T-helper 1 cell (primary cell): ENCODE measurements at regions not wholly inside any gene's neighbourhood (a gene's known extent, or its start where the extent isn't known, plus 50 kb on each side); places are given as distances from the start of the nearest gene placed in this dataset.
"Not testable (repeated sequence)": the region's sequence is repeated elsewhere in the genome, so short reads cannot be mapped to it uniquely, and the experiment has no call there.

Experiments used
- DNase-seq, 5 donors: peaks; one replicate each; pipeline ENCODE4 v3.0.0-alpha.2; 2012 to 2020

- no peak for DNase-seq
Observed at GRCh38 chrX:46220822-46221221, 324.4 kb downstream of the ZNF674 start.

DNA sequence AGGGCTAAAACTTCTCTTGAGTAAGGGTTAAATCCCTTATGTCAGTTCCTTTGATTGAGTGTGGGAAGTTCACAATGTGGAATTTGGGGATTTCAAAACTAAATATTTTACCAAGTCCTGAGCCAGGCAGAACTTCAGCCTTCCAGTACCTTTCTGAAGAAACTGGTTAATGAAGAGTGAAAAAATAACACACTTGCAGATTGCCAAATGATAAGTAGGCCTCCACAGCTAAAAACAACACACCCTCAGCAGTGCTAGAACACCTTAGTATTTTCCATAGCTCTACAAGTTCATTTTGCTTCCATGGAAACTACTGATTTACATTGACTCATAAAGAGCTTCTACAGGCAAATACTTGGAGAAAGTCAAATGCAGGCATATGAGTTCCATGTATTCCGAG is 326.8 kb downstream of the ZNF674 start:
- DNase-seq: no peak

- DNase-seq: no peak
Observed at GRCh38 chrX:46216406-46216805, 328.8 kb downstream of the ZNF674 start.

- no peak for DNase-seq
Observed at GRCh38 chrX:46211079-46211478, 334.1 kb downstream of the ZNF674 start.

GRCh38 chrX:46209768-46210167 is 335.5 kb downstream of the ZNF674 start:
- no peak for DNase-seq

- no peak for DNase-seq
Observed at GRCh38 chrX:46209037-46209436, 336.2 kb downstream of the ZNF674 start.

- no peak for DNase-seq
Observed at GRCh38 chrX:46208225-46208854, 336.9 kb downstream of the ZNF674 start.

GRCh38 chrX:46204721-46205422 is 340.3 kb downstream of the ZNF674 start:
- DNase-seq: no peak

GRCh38 chrX:46202733-46203514 is 342.3 kb downstream of the ZNF674 start:
- no peak for DNase-seq

- no peak for DNase-seq
Observed at GRCh38 chrX:46200413-46200812, 344.8 kb downstream of the ZNF674 start.

DNA sequence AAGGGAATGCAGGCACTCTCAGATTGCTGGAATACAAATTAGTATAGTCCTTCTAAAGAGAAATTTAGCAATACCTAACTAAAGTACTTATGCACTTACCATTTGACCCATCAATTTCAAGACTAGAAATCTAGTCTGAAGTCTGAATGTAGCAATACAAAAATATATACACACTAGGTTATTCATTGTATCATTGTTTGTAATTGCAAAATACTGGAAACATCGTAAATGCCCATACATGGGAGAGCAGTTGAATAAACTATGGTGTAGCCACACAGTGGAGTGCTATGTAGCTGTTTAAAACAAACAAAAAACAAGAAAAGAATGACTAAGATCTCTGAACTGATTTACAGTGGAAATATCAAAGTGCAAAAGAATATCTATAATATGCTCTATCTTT is 346.4 kb downstream of the ZNF674 start:
- no peak for DNase-seq

GRCh38 chrX:46186811-46187106 is 358.5 kb downstream of the ZNF674 start:
- DNase-seq: not testable (repeated sequence)

- no peak for DNase-seq
Observed at GRCh38 chrX:46185923-46186810, 359.1 kb downstream of the ZNF674 start.

DNA sequence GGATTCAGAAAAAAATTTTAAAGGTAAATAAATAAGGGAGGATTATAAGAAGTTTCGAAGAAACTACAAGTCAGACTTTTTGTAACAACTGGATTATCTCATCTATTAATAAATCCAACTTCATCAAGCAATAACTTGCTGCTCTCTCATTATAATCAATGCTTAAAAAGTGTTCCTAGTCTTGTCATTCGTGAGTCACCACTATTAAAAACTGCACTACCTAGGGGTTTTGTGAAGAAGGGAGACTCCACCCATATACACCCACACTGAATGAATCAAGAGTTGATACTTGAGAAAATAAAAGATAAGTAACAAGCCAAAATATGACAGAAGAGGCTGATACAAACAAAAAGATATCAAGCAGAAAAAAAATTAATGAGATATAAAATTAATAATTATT is 360.5 kb downstream of the ZNF674 start:
- no peak for DNase-seq

- DNase-seq: peak in 1 of 5 donors; percentile 4
Observed at GRCh38 chrX:46180258-46180687, 364.9 kb downstream of the ZNF674 start.

DNA sequence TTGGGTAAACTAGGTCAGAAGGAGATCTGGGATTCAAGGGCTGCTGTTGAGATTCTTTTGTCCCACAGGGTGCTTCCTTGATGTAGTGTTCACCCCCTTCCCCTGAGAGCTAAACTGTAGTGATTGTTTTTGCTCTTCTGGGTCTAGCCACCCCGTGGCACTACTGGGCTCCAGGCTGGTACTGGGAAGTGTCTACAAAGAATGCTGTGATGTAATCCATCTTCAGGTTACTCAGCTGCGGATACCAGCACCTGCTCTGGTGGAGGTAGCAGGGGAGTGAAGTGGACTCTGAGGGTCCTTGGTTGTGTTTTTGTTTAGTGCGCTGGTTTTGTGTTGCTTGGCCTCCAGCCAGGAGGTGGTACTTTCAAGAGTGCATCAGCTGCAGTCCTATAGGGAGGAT is 365.5 kb downstream of the ZNF674 start:
- DNase-seq: no peak

- DNase-seq: no peak
Observed at GRCh38 chrX:46178763-46179162, 366.5 kb downstream of the ZNF674 start.

DNA sequence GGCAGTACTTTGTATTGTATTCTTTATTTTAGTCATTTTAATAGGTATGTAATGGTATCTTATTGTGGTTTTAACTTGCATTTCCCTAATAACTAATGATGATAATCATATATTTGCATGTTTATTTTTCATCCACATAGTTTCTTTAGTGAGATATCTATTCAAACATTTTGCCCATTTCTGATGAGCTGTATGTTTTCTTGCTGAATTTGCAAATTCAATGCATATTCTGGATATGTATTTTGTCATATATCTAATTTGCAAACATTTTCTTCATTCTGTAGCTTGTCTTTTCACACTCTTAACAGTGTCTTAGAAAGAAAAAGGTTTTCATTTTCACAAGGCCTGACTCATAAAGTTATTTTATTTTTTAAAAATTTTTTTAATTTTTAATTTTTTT is 372.1 kb downstream of the ZNF674 start:
- no peak for DNase-seq

GRCh38 chrX:46171457-46171856 is 373.8 kb downstream of the ZNF674 start:
- DNase-seq: not testable (repeated sequence)

DNA sequence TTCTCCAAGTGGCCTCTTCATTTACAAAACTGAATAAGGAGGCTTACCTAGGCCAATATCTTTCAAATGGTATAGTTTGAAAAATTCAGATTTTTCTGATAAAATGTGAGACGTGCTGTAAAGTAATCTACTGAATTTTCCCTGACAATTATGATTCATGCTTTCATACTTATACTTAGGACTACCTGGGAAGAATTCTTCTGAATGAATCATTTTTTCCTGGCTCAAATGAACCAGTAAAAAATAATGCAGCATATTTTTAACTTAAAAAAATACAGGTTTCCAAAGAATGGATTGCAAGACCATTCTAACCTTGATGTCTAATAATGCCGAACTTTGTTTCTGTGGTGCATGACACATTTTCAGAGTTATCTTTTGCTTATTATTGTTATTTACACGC is 375.4 kb downstream of the ZNF674 start:
- DNase-seq: no peak

DNA sequence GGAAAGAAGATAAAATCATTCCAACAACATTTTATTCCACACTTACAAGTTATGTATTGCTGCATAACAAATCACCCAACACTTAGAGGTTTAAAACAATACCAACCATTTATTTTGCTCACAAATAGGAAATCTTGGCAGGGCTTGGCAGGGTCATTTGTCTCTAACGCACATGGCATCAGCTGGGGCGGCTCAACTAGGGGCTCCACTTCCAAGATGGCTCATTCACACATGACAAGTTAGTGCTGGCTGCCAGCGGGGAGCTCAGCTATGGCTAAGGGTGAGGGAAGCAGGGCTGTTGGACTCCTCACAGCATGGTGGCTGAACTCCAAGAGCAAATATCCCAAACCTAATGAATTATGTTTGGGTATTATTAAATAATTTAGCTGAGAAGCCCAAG is 377.0 kb downstream of the ZNF674 start:
- DNase-seq: no peak

GRCh38 chrX:46165866-46166265 is 379.4 kb downstream of the ZNF674 start:
- no peak for DNase-seq

- no peak for DNase-seq
Observed at GRCh38 chrX:46165411-46165810, 379.8 kb downstream of the ZNF674 start.
